IMR-90 (cell line): ENCODE measurements at regions not wholly inside any gene's neighbourhood (a gene's known extent, or its start where the extent isn't known, plus 50 kb on each side); places are given as distances from the start of the nearest gene placed in this dataset.

Source experiments
- ATAC-seq: fragments of 200-7000 bp; cut with Tn5 transposase; 2 replicates; pipeline ENCODE4 v1.9.1; 2020; ENCODE audit warnings: low read depth, mild to moderate bottlenecking, moderate library complexity
- BruUV-seq: library from RNA; stranded (reverse); fragments of 400-500 nt; replicated peaks from 2 replicates; lab custom pipeline; 2021; lab: Mats Ljungman, UMichigan
- CTCF ChIA-PET: fragments of 300-600 bp; formaldehyde crosslinking; extraction: SDS; loops from one replicate; lab custom pipeline; 2021; ENCODE audit warnings: antibody characterized with exemption; lab: Yijun Ruan, JAX
- POLR2A ChIA-PET: fragments of 300-600 bp; sonication (Branson Sonifier 250); formaldehyde crosslinking; loops from one replicate; lab custom pipeline; 2022; ENCODE audit warnings: antibody characterized with exemption; ENCODE audit not compliant: unreplicated experiment; lab: Charles Lee
- DNase-seq: peaks from one replicate; pipeline ENCODE4 v3.0.0; 2013
- H2AFZ ChIP-seq: replicated peaks from 2 replicates; pipeline ENCODE3; 2013; ENCODE audit warnings: low read length, mild to moderate bottlenecking; ENCODE audit not compliant: poor library complexity
- H2AK5ac ChIP-seq: 2 replicates; pipeline ENCODE4 v1.6.1; 2013; ENCODE audit warnings: low read depth, low read length, inconsistent platforms
- H2AK9ac ChIP-seq: replicated peaks from 2 replicates; pipeline ENCODE3; 2013; ENCODE audit warnings: mild to moderate bottlenecking, low read depth, low read length, moderate library complexity; ENCODE audit not compliant: poor library complexity
- H2BK120ac ChIP-seq: 2 replicates; pipeline ENCODE4 v1.6.1; 2013; ENCODE audit warnings: low read depth, low read length, inconsistent platforms
- H2BK15ac ChIP-seq: 3 replicates; pipeline ENCODE4 v1.6.1; 2013; ENCODE audit warnings: low read depth, low read length, inconsistent platforms
- H2BK20ac ChIP-seq: 2 replicates; pipeline ENCODE4 v1.6.1; 2013; ENCODE audit warnings: low read depth, mild to moderate bottlenecking, inconsistent platforms, low read length, moderate library complexity
- H2BK5ac ChIP-seq: 2 replicates; pipeline ENCODE4 v1.6.1; 2013; ENCODE audit warnings: mild to moderate bottlenecking, low read depth, low read length, inconsistent platforms; ENCODE audit not compliant: poor library complexity, severe bottlenecking
- H3K14ac ChIP-seq: replicated peaks from 2 replicates; pipeline ENCODE4 v1.6.1; 2013; ENCODE audit warnings: low read depth, low read length, inconsistent platforms
- H3K18ac ChIP-seq: 2 replicates; pipeline ENCODE4 v1.6.1; 2013; ENCODE audit warnings: low read depth, low read length, control low read depth
- H3K23ac ChIP-seq: 2 replicates; pipeline ENCODE4 v1.6.1; 2013; ENCODE audit warnings: low read depth, low read length, inconsistent platforms
- H3K27ac ChIP-seq: 2 replicates; pipeline ENCODE4 v1.5.1; 2013; ENCODE audit warnings: mild to moderate bottlenecking, control low read depth, low read length; ENCODE audit not compliant: insufficient read depth
- H3K27me3 ChIP-seq: 2 replicates; pipeline ENCODE4 v1.6.1; 2013; ENCODE audit warnings: low read length; ENCODE audit not compliant: control insufficient read depth, insufficient read depth
- H3K36me3 ChIP-seq: 2 replicates; pipeline ENCODE4 v1.6.1; 2013; ENCODE audit warnings: low read length, mixed read lengths; ENCODE audit not compliant: control insufficient read depth, insufficient read depth
- H3K4ac ChIP-seq: 2 replicates; pipeline ENCODE4 v1.6.1; 2013; ENCODE audit warnings: low read depth, low read length, inconsistent platforms
- H3K4me1 ChIP-seq: 2 replicates; pipeline ENCODE4 v1.6.1; 2013; ENCODE audit warnings: low read length, mixed read lengths; ENCODE audit not compliant: control insufficient read depth, insufficient read depth
- H3K4me2 ChIP-seq: 2 replicates; pipeline ENCODE4 v1.6.1; 2013; ENCODE audit warnings: low read depth, mild to moderate bottlenecking, control low read depth, low read length, moderate library complexity
- H3K4me3 ChIP-seq: 2 replicates; pipeline ENCODE4 v1.5.1; 2013; ENCODE audit warnings: low read depth, mild to moderate bottlenecking, control low read depth, low read length, moderate library complexity; ENCODE audit not compliant: insufficient read depth
- H3K56ac ChIP-seq: 2 replicates; pipeline ENCODE4 v1.6.1; 2013; ENCODE audit warnings: low read length, inconsistent platforms; ENCODE audit not compliant: insufficient read depth; ENCODE audit errors: extremely low read depth
- H3K79me1 ChIP-seq, 2 experiments: 2 replicates each; pipeline ENCODE4 v1.6.1; 2013; ENCODE audit warnings: low read length in 2 of 2, inconsistent platforms in 1 of 2, low read depth in 1 of 2
- H3K9ac ChIP-seq: 2 replicates; pipeline ENCODE4 v1.6.1; 2013; ENCODE audit warnings: low read depth, low read length, control low read depth
- H3K9me1 ChIP-seq: 2 replicates; pipeline ENCODE4 v1.6.1; 2013; ENCODE audit warnings: low read length, inconsistent platforms; ENCODE audit not compliant: insufficient read depth
- H3K9me3 ChIP-seq: 2 replicates; pipeline ENCODE4 v1.6.1; 2013; ENCODE audit warnings: low read length; ENCODE audit not compliant: control insufficient read depth, insufficient read depth
- H4K20me1 ChIP-seq: 2 replicates; pipeline ENCODE4 v1.6.1; 2013; ENCODE audit warnings: low read length, inconsistent platforms; ENCODE audit not compliant: insufficient read depth
- H4K5ac ChIP-seq: 2 replicates; pipeline ENCODE4 v1.6.1; 2013; ENCODE audit warnings: mild to moderate bottlenecking, low read depth, low read length, control low read depth
- H4K8ac ChIP-seq, 2 experiments: 2 replicates each; pipeline ENCODE4 v1.6.1; 2013; ENCODE audit warnings: low read depth in 2 of 2, low read length in 2 of 2, control low read depth in 1 of 2, inconsistent platforms in 1 of 2
- H4K91ac ChIP-seq: 2 replicates; pipeline ENCODE4 v1.6.1; 2013; ENCODE audit warnings: low read depth, low read length, inconsistent platforms; ENCODE audit not compliant: insufficient read depth
- CEBPB ChIP-seq: IDR thresholded peaks from 2 replicates; pipeline ENCODE4 v1.6.1; 2012; ENCODE audit warnings: low read depth, low read length, improper control_type of control experiment
- FOS ChIP-seq: fragments of 150-350 bp; IDR thresholded peaks from 2 replicates; pipeline ENCODE4 v1.6.1; 2016; ENCODE audit warnings: low read depth, low read length
- MXI1 ChIP-seq: IDR thresholded peaks from 2 replicates; pipeline ENCODE4 v1.6.1; 2012; ENCODE audit warnings: low read depth, mild to moderate bottlenecking, low read length, moderate library complexity, borderline replicate concordance
- NFE2L2 ChIP-seq: fragments of 150-350 bp; IDR thresholded peaks from 2 replicates; pipeline ENCODE4 v1.6.1; 2016; ENCODE audit warnings: low read depth, mild to moderate bottlenecking, low read length
- POLR2A ChIP-seq: IDR thresholded peaks from 2 replicates; pipeline ENCODE4 v1.6.1; 2012; ENCODE audit warnings: mild to moderate bottlenecking, low read depth, low read length
- RCOR1 ChIP-seq: IDR thresholded peaks from 2 replicates; pipeline ENCODE4 v1.6.1; 2012; ENCODE audit warnings: mild to moderate bottlenecking, low read length, improper control_type of control experiment; ENCODE audit not compliant: insufficient replicate concordance
- RFX5 ChIP-seq: IDR thresholded peaks from 2 replicates; pipeline ENCODE4 v1.8.0; 2012; ENCODE audit warnings: low read depth, mild to moderate bottlenecking, low read length, moderate library complexity
- WGBS, 2 experiments: methylation state at CpG; one replicate each; pipeline versions ENCODE4 v1.1.5 to v1.1.7; 2013; ENCODE audit warnings: missing lambda C conversion rate in 2 of 2; ENCODE audit not compliant: insufficient read length in 1 of 2; ENCODE audit errors: extremely low coverage in 2 of 2; 5-methylcytosine and 5-hydroxymethylcytosine counted together
- dilution Hi-C: fragments of 300-500 bp; cut with HindIII; formaldehyde crosslinking; loops from one replicate; pipeline ENCODE4 v1.14.3; 2018; ENCODE audit warnings: low sequenced_read_pairs; ENCODE audit not compliant: unreplicated experiment
- in situ Hi-C: fragments of 300-500 bp; cut with MboI; formaldehyde crosslinking; loops from 3 replicates; pipeline ENCODE4 v1.14.3; 2019; ENCODE audit warnings: low sequenced_read_pairs, inconsistent platforms, mixed read lengths
- intact Hi-C: fragments of 100-400 bp; cut with micrococcal nuclease; formaldehyde crosslinking; loops from 2 replicates; pipeline ENCODE4 v1.10.0; 2022
- TF ChIP-seq, protein P1 (sequence below): fragments of 150-350 bp; IDR thresholded peaks from 2 replicates; pipeline ENCODE4 v1.6.1; 2017; ENCODE audit warnings: mild to moderate bottlenecking, antibody characterized with exemption, low read length, low read depth
- TF ChIP-seq, protein P2 (sequence below): fragments of 150-350 bp; IDR thresholded peaks from 2 replicates; pipeline ENCODE4 v1.6.1; 2016; ENCODE audit warnings: low read depth, mild to moderate bottlenecking, low read length, moderate library complexity, borderline replicate concordance
- TF ChIP-seq, protein P3 (sequence below): conservative IDR thresholded peaks from 2 replicates; pipeline ENCODE4 v1.5.1; 2012; ENCODE audit warnings: mild to moderate bottlenecking, low read depth, low read length, improper control_type of control experiment

DNA sequence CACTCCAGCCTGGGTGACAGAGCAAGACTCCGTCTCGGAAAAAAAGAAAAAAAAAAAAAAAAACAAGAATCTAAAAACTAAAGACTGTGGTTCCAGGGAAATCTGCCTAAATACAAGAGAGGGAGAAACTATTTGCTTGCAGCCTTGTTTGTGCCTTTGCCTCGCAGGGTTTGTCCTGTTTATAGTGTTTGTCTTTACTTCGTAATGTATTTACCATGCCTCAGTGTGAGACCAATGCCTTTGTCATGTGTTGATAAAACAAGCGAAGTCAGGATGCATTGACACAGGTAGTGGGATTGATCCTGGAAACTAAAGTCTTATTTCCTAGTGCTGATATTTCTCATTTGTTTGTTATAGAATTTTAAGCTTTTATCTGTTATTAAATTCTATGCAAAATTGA, 199.0 kb downstream of the EXOC5 start:
- Histone ChIP-seq H2AK9ac (no peak overlapping the region), H4K8ac (no peak overlapping the region), H3K4me1 (no peaks in the 10 kb centered on the region), H3K23ac (no peak overlapping the region), H3K9me1 (no peaks in the 10 kb centered on the region), H3K18ac (no peak overlapping the region), H2BK20ac (no peak overlapping the region), H2BK15ac (no peak overlapping the region), H3K79me1 (no peaks in the 10 kb centered on the region), H2AFZ (no peak overlapping the region), H3K4me2 (no peak overlapping the region), H2BK120ac (no peak overlapping the region), H3K36me3 (no peaks in the 10 kb centered on the region), H4K5ac (no peak overlapping the region), H3K9me3 (no peaks in the 10 kb centered on the region), H3K4me3 (no peak overlapping the region), H3K27ac (no peak overlapping the region), H2AK5ac (no peak overlapping the region), H3K27me3 (peaks cover 1% of the 10 kb centered on the region; the same call in 1 of the 2 replicates), H3K9ac (no peak overlapping the region), H2BK5ac (no peak overlapping the region), H4K20me1 (no peaks in the 10 kb centered on the region), H3K4ac (no peak overlapping the region), H3K56ac (no peak overlapping the region), H3K14ac (no peak overlapping the region), H4K91ac (no peak overlapping the region)
- TF ChIP-seq, protein P1, sequence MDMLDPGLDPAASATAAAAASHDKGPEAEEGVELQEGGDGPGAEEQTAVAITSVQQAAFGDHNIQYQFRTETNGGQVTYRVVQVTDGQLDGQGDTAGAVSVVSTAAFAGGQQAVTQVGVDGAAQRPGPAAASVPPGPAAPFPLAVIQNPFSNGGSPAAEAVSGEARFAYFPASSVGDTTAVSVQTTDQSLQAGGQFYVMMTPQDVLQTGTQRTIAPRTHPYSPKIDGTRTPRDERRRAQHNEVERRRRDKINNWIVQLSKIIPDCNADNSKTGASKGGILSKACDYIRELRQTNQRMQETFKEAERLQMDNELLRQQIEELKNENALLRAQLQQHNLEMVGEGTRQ, result no peak
- TF ChIP-seq FOS (no peak), MXI1 (no peak), NFE2L2 (no peak), POLR2A (no peak), CEBPB (no peak), RCOR1 (no peak), RFX5 (no peak)
- TF ChIP-seq, protein P2, sequence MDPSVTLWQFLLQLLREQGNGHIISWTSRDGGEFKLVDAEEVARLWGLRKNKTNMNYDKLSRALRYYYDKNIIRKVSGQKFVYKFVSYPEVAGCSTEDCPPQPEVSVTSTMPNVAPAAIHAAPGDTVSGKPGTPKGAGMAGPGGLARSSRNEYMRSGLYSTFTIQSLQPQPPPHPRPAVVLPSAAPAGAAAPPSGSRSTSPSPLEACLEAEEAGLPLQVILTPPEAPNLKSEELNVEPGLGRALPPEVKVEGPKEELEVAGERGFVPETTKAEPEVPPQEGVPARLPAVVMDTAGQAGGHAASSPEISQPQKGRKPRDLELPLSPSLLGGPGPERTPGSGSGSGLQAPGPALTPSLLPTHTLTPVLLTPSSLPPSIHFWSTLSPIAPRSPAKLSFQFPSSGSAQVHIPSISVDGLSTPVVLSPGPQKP, result no peak
- TF ChIP-seq, protein P3, sequence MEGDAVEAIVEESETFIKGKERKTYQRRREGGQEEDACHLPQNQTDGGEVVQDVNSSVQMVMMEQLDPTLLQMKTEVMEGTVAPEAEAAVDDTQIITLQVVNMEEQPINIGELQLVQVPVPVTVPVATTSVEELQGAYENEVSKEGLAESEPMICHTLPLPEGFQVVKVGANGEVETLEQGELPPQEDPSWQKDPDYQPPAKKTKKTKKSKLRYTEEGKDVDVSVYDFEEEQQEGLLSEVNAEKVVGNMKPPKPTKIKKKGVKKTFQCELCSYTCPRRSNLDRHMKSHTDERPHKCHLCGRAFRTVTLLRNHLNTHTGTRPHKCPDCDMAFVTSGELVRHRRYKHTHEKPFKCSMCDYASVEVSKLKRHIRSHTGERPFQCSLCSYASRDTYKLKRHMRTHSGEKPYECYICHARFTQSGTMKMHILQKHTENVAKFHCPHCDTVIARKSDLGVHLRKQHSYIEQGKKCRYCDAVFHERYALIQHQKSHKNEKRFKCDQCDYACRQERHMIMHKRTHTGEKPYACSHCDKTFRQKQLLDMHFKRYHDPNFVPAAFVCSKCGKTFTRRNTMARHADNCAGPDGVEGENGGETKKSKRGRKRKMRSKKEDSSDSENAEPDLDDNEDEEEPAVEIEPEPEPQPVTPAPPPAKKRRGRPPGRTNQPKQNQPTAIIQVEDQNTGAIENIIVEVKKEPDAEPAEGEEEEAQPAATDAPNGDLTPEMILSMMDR, result no peak
- in situ Hi-C loops, result no loop called here
- no TSS peak for BruUV-seq
- CTCF ChIA-PET, result interaction anchor here (0.6 kb wide), 1 partner anchor 11 kb away, joined by 3 read pairs; no protein-coding TSS in a partner anchor
- no CpG with 5 or more reads among the region's 5 CpGs for whole genome bisulfite sequencing, 2 experiments
- POLR2A ChIA-PET, result no interaction called here
- DNase-seq, result no peak
- ATAC-seq, result no peak
- dilution Hi-C loops, result no loop called here
- intact Hi-C loops, result loop anchor here (10.0 kb wide), 2 partner anchors 415 to 515 kb away; no protein-coding TSS in a partner anchor
